MM.1S (cell line): ENCODE measurements at regions not wholly inside any gene's neighbourhood (a gene's known extent, or its start where the extent isn't known, plus 50 kb on each side); places are given as distances from the start of the nearest gene placed in this dataset.

Source experiments
- DNase-seq: peaks from one replicate; pipeline ENCODE4 v3.0.0-alpha.2; 2015
- H2AFZ ChIP-seq: fragments of 300-600 bp; sonication (generic); 2 replicates; pipeline ENCODE4 v1.6.0; 2016; ENCODE audit warnings: antibody characterized with exemption, low read length
- H3F3A ChIP-seq: fragments of 300-600 bp; sonication (generic); 2 replicates; pipeline ENCODE4 v1.6.1; 2016; ENCODE audit warnings: mild to moderate bottlenecking, antibody characterized with exemption, low read length, moderate library complexity, mixed read lengths; ENCODE audit not compliant: insufficient read depth
- H3K27ac ChIP-seq: fragments of 300-600 bp; sonication (generic); 2 replicates; pipeline ENCODE4 v1.5.1; 2016; ENCODE audit warnings: mild to moderate bottlenecking, low read length
- H3K27me3 ChIP-seq: fragments of 300-600 bp; sonication (generic); replicated peaks from 2 replicates; pipeline ENCODE4 v1.6.0; 2016; ENCODE audit warnings: low read length; ENCODE audit not compliant: insufficient read depth
- H3K36me3 ChIP-seq: fragments of 300-600 bp; sonication (generic); replicated peaks from 2 replicates; pipeline ENCODE4 v1.6.1; 2016; ENCODE audit warnings: mild to moderate bottlenecking, low read length, mixed read lengths; ENCODE audit not compliant: insufficient read depth
- H3K4me1 ChIP-seq: fragments of 300-600 bp; sonication (generic); 2 replicates; pipeline ENCODE4 v1.6.1; 2016; ENCODE audit warnings: low read length, mixed read lengths
- H3K4me2 ChIP-seq: fragments of 300-600 bp; sonication (generic); 2 replicates; pipeline ENCODE4 v1.6.0; 2016; ENCODE audit warnings: low read depth, low read length
- H3K4me3 ChIP-seq: fragments of 300-600 bp; sonication (generic); 2 replicates; pipeline ENCODE4 v1.5.1; 2016; ENCODE audit warnings: low read length, mixed read lengths
- H3K79me2 ChIP-seq: fragments of 300-600 bp; sonication (generic); 2 replicates; pipeline ENCODE4 v1.6.1; 2016; ENCODE audit warnings: mixed run types, low read length, mixed read lengths
- H3K9ac ChIP-seq: fragments of 300-600 bp; sonication (generic); 2 replicates; pipeline ENCODE4 v1.6.1; 2016; ENCODE audit warnings: low read length, mixed read lengths
- H3K9me2 ChIP-seq: fragments of 300-600 bp; sonication (generic); replicated peaks from 2 replicates; pipeline ENCODE4 v1.6.1; 2016; ENCODE audit warnings: mild to moderate bottlenecking, low read length, mixed read lengths; ENCODE audit not compliant: insufficient read depth
- H3K9me3 ChIP-seq: fragments of 300-600 bp; sonication (generic); replicated peaks from 2 replicates; pipeline ENCODE4 v1.6.1; 2016; ENCODE audit warnings: mild to moderate bottlenecking, low read length, mixed read lengths; ENCODE audit not compliant: insufficient read depth
- H4K20me1 ChIP-seq: fragments of 300-600 bp; sonication (generic); 2 replicates; pipeline ENCODE4 v1.6.1; 2016; ENCODE audit warnings: mild to moderate bottlenecking, low read length, moderate library complexity, mixed read lengths; ENCODE audit not compliant: insufficient read depth
- EZH2 ChIP-seq: fragments of 300-600 bp; sonication (generic); optimal IDR thresholded peaks from 2 replicates; pipeline ENCODE3; 2017; ENCODE audit warnings: low read depth, mild to moderate bottlenecking, antibody characterized with exemption, low read length, mixed read lengths
- EZH2phosphoT487 ChIP-seq: fragments of 300-600 bp; sonication (generic); IDR thresholded peaks from 2 replicates; pipeline ENCODE4 v1.6.1; 2018; ENCODE audit warnings: antibody characterized with exemption, low read length
- TF ChIP-seq, protein P1 (sequence below): fragments of 300-600 bp; sonication (generic); IDR thresholded peaks from 2 replicates; pipeline ENCODE4 v1.5.1; 2016; ENCODE audit warnings: antibody characterized with exemption, low read length, mixed read lengths

DNA sequence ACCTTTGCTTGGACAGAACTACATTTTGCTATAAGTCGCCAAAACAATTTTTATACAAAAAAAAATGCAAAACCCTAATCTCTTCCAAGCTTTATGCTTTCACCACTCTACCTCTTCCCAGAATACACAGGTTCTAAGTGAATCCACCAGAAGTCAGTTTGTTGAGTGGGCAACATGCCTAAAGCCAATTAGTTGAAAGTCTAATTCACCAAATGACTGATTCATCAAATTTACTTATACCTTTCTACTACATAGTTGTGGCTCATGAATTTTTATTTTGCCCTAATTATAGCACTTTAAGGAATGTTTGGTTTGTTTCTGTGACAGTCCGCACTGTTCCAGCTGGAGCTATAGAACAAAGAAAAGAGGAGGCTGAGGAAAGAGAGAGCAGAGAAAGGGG, 265.9 kb upstream of the TGFBR2 start:
- H3K9me2 ChIP-seq: no peaks in the 10 kb centered on the region
- no peaks in the 10 kb centered on the region for H3K27me3 ChIP-seq
- TF ChIP-seq, protein P1, sequence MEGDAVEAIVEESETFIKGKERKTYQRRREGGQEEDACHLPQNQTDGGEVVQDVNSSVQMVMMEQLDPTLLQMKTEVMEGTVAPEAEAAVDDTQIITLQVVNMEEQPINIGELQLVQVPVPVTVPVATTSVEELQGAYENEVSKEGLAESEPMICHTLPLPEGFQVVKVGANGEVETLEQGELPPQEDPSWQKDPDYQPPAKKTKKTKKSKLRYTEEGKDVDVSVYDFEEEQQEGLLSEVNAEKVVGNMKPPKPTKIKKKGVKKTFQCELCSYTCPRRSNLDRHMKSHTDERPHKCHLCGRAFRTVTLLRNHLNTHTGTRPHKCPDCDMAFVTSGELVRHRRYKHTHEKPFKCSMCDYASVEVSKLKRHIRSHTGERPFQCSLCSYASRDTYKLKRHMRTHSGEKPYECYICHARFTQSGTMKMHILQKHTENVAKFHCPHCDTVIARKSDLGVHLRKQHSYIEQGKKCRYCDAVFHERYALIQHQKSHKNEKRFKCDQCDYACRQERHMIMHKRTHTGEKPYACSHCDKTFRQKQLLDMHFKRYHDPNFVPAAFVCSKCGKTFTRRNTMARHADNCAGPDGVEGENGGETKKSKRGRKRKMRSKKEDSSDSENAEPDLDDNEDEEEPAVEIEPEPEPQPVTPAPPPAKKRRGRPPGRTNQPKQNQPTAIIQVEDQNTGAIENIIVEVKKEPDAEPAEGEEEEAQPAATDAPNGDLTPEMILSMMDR: no peak
- TF ChIP-seq EZH2phosphoT487 (no peak), EZH2 (no peak)
- H3K9ac ChIP-seq: no peak overlapping the region
- H3K4me2 ChIP-seq: no peak overlapping the region
- no peak overlapping the region for H3K4me3 ChIP-seq
- H3K36me3 ChIP-seq: no peaks in the 10 kb centered on the region
- H2AFZ ChIP-seq: no peak overlapping the region
- DNase-seq: no peak
- H3K9me3 ChIP-seq: no peaks in the 10 kb centered on the region
- no peaks in the 10 kb centered on the region for H4K20me1 ChIP-seq
- no peaks in the 10 kb centered on the region for H3K4me1 ChIP-seq
- H3F3A ChIP-seq: no peaks in the 10 kb centered on the region
- H3K79me2 ChIP-seq: no peaks in the 10 kb centered on the region
- no peak overlapping the region for H3K27ac ChIP-seq

DNA sequence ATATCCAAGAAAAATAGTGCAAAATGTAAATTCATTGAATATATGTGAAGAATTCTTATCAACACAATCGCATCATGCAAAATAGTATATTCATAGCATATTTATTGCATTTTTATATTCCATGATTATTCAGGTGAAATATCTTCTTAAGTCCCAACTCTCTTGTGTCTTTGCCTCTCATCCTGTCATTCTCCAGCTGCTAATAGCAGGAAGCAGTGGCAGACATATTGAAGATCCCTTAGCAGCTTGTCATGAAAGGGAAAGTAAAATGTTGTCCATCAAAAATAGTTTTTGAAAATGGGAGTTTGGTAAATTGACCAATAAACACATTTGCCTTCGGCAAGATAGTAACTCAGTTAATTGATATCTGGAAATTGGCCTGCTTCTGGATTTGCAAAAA, 265.3 kb upstream of the TGFBR2 start:
- H3K9ac ChIP-seq: no peak overlapping the region
- H3K9me2 ChIP-seq: no peaks in the 10 kb centered on the region
- H2AFZ ChIP-seq: no peak overlapping the region
- H3K27ac ChIP-seq: no peak overlapping the region
- DNase-seq: no peak
- H3K4me3 ChIP-seq: no peak overlapping the region
- H3K4me2 ChIP-seq: no peak overlapping the region
- H3K27me3 ChIP-seq: no peaks in the 10 kb centered on the region
- H3K9me3 ChIP-seq: no peaks in the 10 kb centered on the region
- TF ChIP-seq EZH2phosphoT487: no peak
- TF ChIP-seq, protein P1: no peak
- no peak for TF ChIP-seq EZH2
- no peaks in the 10 kb centered on the region for H3K4me1 ChIP-seq
- H3K36me3 ChIP-seq: no peaks in the 10 kb centered on the region
- no peaks in the 10 kb centered on the region for H4K20me1 ChIP-seq
- H3K79me2 ChIP-seq: no peaks in the 10 kb centered on the region
- no peaks in the 10 kb centered on the region for H3F3A ChIP-seq

DNA sequence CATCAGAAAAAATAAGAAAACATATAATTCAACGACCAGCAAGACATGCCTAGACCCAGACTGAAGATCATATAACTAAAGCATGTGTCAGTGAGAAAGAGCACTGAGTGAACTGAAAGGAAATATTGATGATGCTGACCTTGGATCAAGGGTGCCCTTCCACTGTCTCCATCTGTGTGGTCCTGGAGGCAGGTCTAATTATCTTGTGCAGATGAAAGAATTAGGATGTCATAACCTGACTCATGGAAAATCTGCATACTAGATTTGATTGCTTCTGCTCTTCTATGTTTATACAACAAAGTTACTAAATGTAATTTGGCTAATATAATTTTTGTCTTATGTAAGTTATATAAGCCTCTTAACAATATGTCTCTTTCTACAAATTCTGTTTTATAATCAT, 264.6 kb upstream of the TGFBR2 start:
- Histone ChIP-seq H3K27ac (no peak overlapping the region), H4K20me1 (no peaks in the 10 kb centered on the region), H3K27me3 (no peaks in the 10 kb centered on the region), H2AFZ (no peak overlapping the region), H3K9me2 (no peaks in the 10 kb centered on the region), H3K4me3 (no peak overlapping the region), H3K36me3 (no peaks in the 10 kb centered on the region), H3K79me2 (no peaks in the 10 kb centered on the region), H3K9ac (no peak overlapping the region), H3K4me2 (no peak overlapping the region), H3K4me1 (no peaks in the 10 kb centered on the region), H3F3A (no peaks in the 10 kb centered on the region), H3K9me3 (no peaks in the 10 kb centered on the region)
- TF ChIP-seq, protein P1: no peak
- TF ChIP-seq EZH2 (no peak), EZH2phosphoT487 (no peak)
- no peak for DNase-seq
